GM12865 (cell line): ENCODE measurements at regions not wholly inside any gene's neighbourhood (a gene's known extent, or its start where the extent isn't known, plus 50 kb on each side); places are given as distances from the start of the nearest gene placed in this dataset.

ENCODE experiments used
- DNase-seq: peaks from one replicate; pipeline ENCODE4 v3.0.0; 2010; ENCODE audit warnings: low read depth
- H3K4me3 ChIP-seq: 2 replicates; pipeline ENCODE4 v1.5.1; 2011; ENCODE audit warnings: mild to moderate bottlenecking, low read depth, low read length, control low read depth
- CTCF ChIP-seq: IDR thresholded peaks from 2 replicates; pipeline ENCODE4 v1.5.1; 2011; ENCODE audit warnings: low read length, control low read depth, low read depth, inconsistent platforms; ENCODE audit not compliant: insufficient read depth; ENCODE audit errors: missing control alignments

- TF ChIP-seq CTCF, result no peak
- no peak for DNase-seq
- H3K4me3 ChIP-seq, result no peak overlapping the region
These were observed 136.6 kb upstream of the SMIM23 start for GRCh38 chr5:171649075-171649401.

GRCh38 chr5:171650597-171650996 lies 135.0 kb upstream of the SMIM23 start:
- no peak for TF ChIP-seq CTCF
- no peak for DNase-seq
- H3K4me3 ChIP-seq, result no peak overlapping the region

GRCh38 chr5:171651102-171651501 lies 134.5 kb upstream of the SMIM23 start:
- DNase-seq, result no peak
- H3K4me3 ChIP-seq, result no peak overlapping the region
- no peak for TF ChIP-seq CTCF

GRCh38 chr5:171654881-171655280 lies 130.7 kb upstream of the SMIM23 start:
- no peak for TF ChIP-seq CTCF
- no peak overlapping the region for H3K4me3 ChIP-seq
- DNase-seq, result no peak

GRCh38 chr5:171657473-171657872 lies 128.1 kb upstream of the SMIM23 start:
- no peak for DNase-seq
- H3K4me3 ChIP-seq, result no peak overlapping the region
- no peak for TF ChIP-seq CTCF

- no peak for DNase-seq
These were observed 125.7 kb upstream of the SMIM23 start for GRCh38 chr5:171659896-171660295.

More at GRCh38 chr5:171659896-171660295, 125.7 kb upstream of the SMIM23 start:
- no peak for TF ChIP-seq CTCF
- H3K4me3 ChIP-seq, result no peak overlapping the region
